ENCODE measurements at regions not wholly inside any gene's neighbourhood (a gene's known extent, or its start where the extent isn't known, plus 50 kb on each side); places are given as distances from the start of the nearest gene placed in this dataset.

GRCh38 chr2:16522031-16522831 lies 143.4 kb downstream of the CYRIA start:
- H3K9me3 Mint-ChIP-seq, result no peaks in the 10 kb centered on the region
- CTCF ChIA-PET, result no interaction called here
- H3K27me3 Mint-ChIP-seq (ENCODE audit: low read depth), result peaks cover 24% of the 10 kb centered on the region
- H3K4me3 Mint-ChIP-seq, result no peak overlapping the region
- no peaks in the 10 kb centered on the region for H3K36me3 Mint-ChIP-seq (ENCODE audit: low read depth)
- no peaks in the 10 kb centered on the region for H3K4me1 Mint-ChIP-seq (ENCODE audit: low read depth)
- no peak for DNase-seq
- no peak overlapping the region for H3K27ac Mint-ChIP-seq
- intact Hi-C loops (cut with micrococcal nuclease), result no loop called here

GRCh38 chr2:16520891-16521290 lies 144.7 kb downstream of the CYRIA start:
- H3K36me3 Mint-ChIP-seq (ENCODE audit: low read depth), result no peaks in the 10 kb centered on the region
- H3K27me3 Mint-ChIP-seq (ENCODE audit: low read depth), result peaks cover 24% of the 10 kb centered on the region
- H3K9me3 Mint-ChIP-seq, result no peaks in the 10 kb centered on the region
- no peak overlapping the region for H3K27ac Mint-ChIP-seq
- CTCF ChIA-PET, result interaction anchor here (1.2 kb wide), 1 partner anchor 13 kb away, joined by 5 read pairs; no protein-coding TSS in a partner anchor
- intact Hi-C loops (cut with micrococcal nuclease), result no loop called here
- no peaks in the 10 kb centered on the region for H3K4me1 Mint-ChIP-seq (ENCODE audit: low read depth)
- H3K4me3 Mint-ChIP-seq, result no peak overlapping the region
- DNase-seq, result no peak

- H3K27me3 Mint-ChIP-seq (ENCODE audit: low read depth), result peaks cover 26% of the 10 kb centered on the region
- CTCF ChIA-PET, result interaction anchor here (0.6 kb wide), 1 partner anchor 474 kb away, joined by 3 read pairs; no protein-coding TSS in a partner anchor
- no peaks in the 10 kb centered on the region for H3K4me1 Mint-ChIP-seq (ENCODE audit: low read depth)
- no peak overlapping the region for H3K27ac Mint-ChIP-seq
- H3K9me3 Mint-ChIP-seq, result no peaks in the 10 kb centered on the region
- H3K4me3 Mint-ChIP-seq, result no peak overlapping the region
- intact Hi-C loops (cut with micrococcal nuclease), result no loop called here
- H3K36me3 Mint-ChIP-seq (ENCODE audit: low read depth), result no peaks in the 10 kb centered on the region
- no peak for DNase-seq
These were observed 149.9 kb downstream of the CYRIA start for GRCh38 chr2:16515696-16516095.

GRCh38 chr2:16513626-16514025 lies 152.0 kb downstream of the CYRIA start:
- CTCF ChIA-PET, result interaction anchor here (1.3 kb wide), 1 partner anchor 12 kb away, joined by 4 read pairs; no protein-coding TSS in a partner anchor
- Mint-ChIP-seq H3K36me3 (ENCODE audit: low read depth) (no peaks in the 10 kb centered on the region), H3K4me1 (ENCODE audit: low read depth) (no peaks in the 10 kb centered on the region), H3K27ac (no peak overlapping the region), H3K27me3 (ENCODE audit: low read depth) (peaks cover 40% of the 10 kb centered on the region), H3K4me3 (no peak overlapping the region), H3K9me3 (no peaks in the 10 kb centered on the region)
- DNase-seq, result no peak
- intact Hi-C loops (cut with micrococcal nuclease), result no loop called here

GRCh38 chr2:16511041-16511440 lies 154.6 kb downstream of the CYRIA start:
- DNase-seq, result no peak
- CTCF ChIA-PET, result interaction anchor here (0.7 kb wide), 1 partner anchor 301 kb away, joined by 3 read pairs; no protein-coding TSS in a partner anchor
- Mint-ChIP-seq H3K4me1 (ENCODE audit: low read depth) (no peaks in the 10 kb centered on the region), H3K4me3 (no peak overlapping the region), H3K27me3 (ENCODE audit: low read depth) (peaks cover 47% of the 10 kb centered on the region), H3K36me3 (ENCODE audit: low read depth) (no peaks in the 10 kb centered on the region), H3K9me3 (no peaks in the 10 kb centered on the region), H3K27ac (no peak overlapping the region)
- intact Hi-C loops (cut with micrococcal nuclease), result no loop called here

GRCh38 chr2:16509042-16509441 lies 156.6 kb downstream of the CYRIA start:
- H3K4me1 Mint-ChIP-seq (ENCODE audit: low read depth), result no peaks in the 10 kb centered on the region
- no peak overlapping the region for H3K4me3 Mint-ChIP-seq
- H3K27me3 Mint-ChIP-seq (ENCODE audit: low read depth), result peaks cover 54% of the 10 kb centered on the region
- CTCF ChIA-PET, result no interaction called here
- no peak overlapping the region for H3K27ac Mint-ChIP-seq
- intact Hi-C loops (cut with micrococcal nuclease), result loop anchor here (2.0 kb wide), 1 partner anchor 568 kb away; the partner anchor contains the start of gene MYCN
- DNase-seq, result no peak
- H3K36me3 Mint-ChIP-seq (ENCODE audit: low read depth), result no peaks in the 10 kb centered on the region
- H3K9me3 Mint-ChIP-seq, result no peaks in the 10 kb centered on the region

- Mint-ChIP-seq H3K4me3 (no peak overlapping the region), H3K4me1 (ENCODE audit: low read depth) (no peaks in the 10 kb centered on the region), H3K36me3 (ENCODE audit: low read depth) (no peaks in the 10 kb centered on the region), H3K9me3 (no peaks in the 10 kb centered on the region), H3K27ac (no peak overlapping the region), H3K27me3 (ENCODE audit: low read depth) (peaks cover 55% of the 10 kb centered on the region)
- DNase-seq, result no peak
- intact Hi-C loops (cut with micrococcal nuclease), result loop anchor here (1.0 to 2.0 kb wide), 2 partner anchors 568 to 871 kb away; partner anchors contain the start of gene MYCN
- CTCF ChIA-PET, result no interaction called here
These were observed 157.2 kb downstream of the CYRIA start for GRCh38 chr2:16508490-16508851.

GRCh38 chr2:16507655-16508489 lies 157.8 kb downstream of the CYRIA start:
- H3K27ac Mint-ChIP-seq, result no peak overlapping the region
- DNase-seq, result peak; percentile 34
- no peaks in the 10 kb centered on the region for H3K4me1 Mint-ChIP-seq (ENCODE audit: low read depth)
- peaks cover 58% of the 10 kb centered on the region for H3K27me3 Mint-ChIP-seq (ENCODE audit: low read depth)
- H3K4me3 Mint-ChIP-seq, result no peak overlapping the region
- intact Hi-C loops (cut with micrococcal nuclease), result loop anchor here (1.0 to 2.0 kb wide), 2 partner anchors 567 to 871 kb away; partner anchors contain the start of gene MYCN
- no peaks in the 10 kb centered on the region for H3K9me3 Mint-ChIP-seq
- H3K36me3 Mint-ChIP-seq (ENCODE audit: low read depth), result no peaks in the 10 kb centered on the region
- CTCF ChIA-PET, result interaction anchor here (1.0 kb wide), 1 partner anchor 569 kb away, joined by 4 read pairs; no protein-coding TSS in a partner anchor

GRCh38 chr2:16506366-16506765 lies 159.3 kb downstream of the CYRIA start:
- H3K27ac Mint-ChIP-seq, result no peak overlapping the region
- CTCF ChIA-PET, result no interaction called here

GRCh38 chr2:16496426-16497388 lies 168.9 kb downstream of the CYRIA start:
- Mint-ChIP-seq H3K27me3 (ENCODE audit: low read depth) (peaks cover 12% of the 10 kb centered on the region), H3K36me3 (ENCODE audit: low read depth) (no peaks in the 10 kb centered on the region), H3K9me3 (no peaks in the 10 kb centered on the region), H3K4me1 (ENCODE audit: low read depth) (no peaks in the 10 kb centered on the region), H3K4me3 (no peak overlapping the region), H3K27ac (no peak overlapping the region)
- CTCF ChIA-PET, result interaction anchor here (0.7 kb wide), 1 partner anchor 29 kb away, joined by 11 read pairs; no protein-coding TSS in a partner anchor
- intact Hi-C loops (cut with micrococcal nuclease), result no loop called here
- no peak for DNase-seq

More at GRCh38 chr2:16506366-16506765, 159.3 kb downstream of the CYRIA start:
- Mint-ChIP-seq H3K36me3 (ENCODE audit: low read depth) (no peaks in the 10 kb centered on the region), H3K4me1 (ENCODE audit: low read depth) (no peaks in the 10 kb centered on the region), H3K4me3 (no peak overlapping the region), H3K9me3 (no peaks in the 10 kb centered on the region), H3K27me3 (ENCODE audit: low read depth) (peaks cover 53% of the 10 kb centered on the region)
- DNase-seq, result no peak
- intact Hi-C loops (cut with micrococcal nuclease), result no loop called here

GRCh38 chr2:16495509-16496208 lies 170.0 kb downstream of the CYRIA start:
- Mint-ChIP-seq H3K9me3 (no peaks in the 10 kb centered on the region), H3K4me1 (ENCODE audit: low read depth) (no peaks in the 10 kb centered on the region), H3K36me3 (ENCODE audit: low read depth) (no peaks in the 10 kb centered on the region), H3K27me3 (ENCODE audit: low read depth) (peaks cover 15% of the 10 kb centered on the region), H3K4me3 (no peak overlapping the region), H3K27ac (no peak overlapping the region)
- intact Hi-C loops (cut with micrococcal nuclease), result no loop called here
- CTCF ChIA-PET, result interaction anchor here (0.9 kb wide), 1 partner anchor 113 kb away, joined by 3 read pairs; no protein-coding TSS in a partner anchor
- DNase-seq, result no peak

Measured in activated naive CD4-positive, alpha-beta T cell treated with anti-CD3 and anti-CD28 coated beads for 36 hours (primary cell).